ENCODE measurements at regions not wholly inside any gene's neighbourhood (a gene's known extent, or its start where the extent isn't known, plus 50 kb on each side); places are given as distances from the start of the nearest gene placed in this dataset.

GRCh38 chr17:77326636-77327035, 185.9 kb downstream of the SEC14L1 start:
- H3K23ac ChIP-seq (ENCODE audit: low read depth, low read length, poor library complexity) = no peak overlapping the region
- DNase-seq (ENCODE audit: low spot score) = no peak
- WGBS, 2 donors (ENCODE audit: extremely low coverage in 2 of 2, insufficient read length in 2 of 2, insufficient replicate concordance in 1 of 2) = no CpG with 5 or more reads among the region's 7 CpGs
- H3K18ac ChIP-seq (ENCODE audit: low read length) = no peak overlapping the region
- peaks cover under 1% of the 10 kb centered on the region for H3K79me1 ChIP-seq (ENCODE audit: low read depth, low read length)
- H3K36me3 ChIP-seq (replicated peaks in 1 of 2; ENCODE audit: control insufficient read depth in 2 of 2, insufficient read depth in 2 of 2, low read length in 2 of 2) = no peaks in the 10 kb centered on the region
- no peak overlapping the region for H3K27ac ChIP-seq (replicated peaks; ENCODE audit: low read length)
- no peaks in the 10 kb centered on the region for H3K27me3 ChIP-seq (ENCODE audit: control insufficient read depth in 3 of 3, insufficient read depth in 3 of 3, low read depth in 1 of 3, low read length in 3 of 3)
- H3K4me2 ChIP-seq (ENCODE audit: insufficient read depth, low read length, poor library complexity, severe bottlenecking) = no peak overlapping the region
- no peak overlapping the region for H2AFZ ChIP-seq (ENCODE audit: low read length)
- no peak overlapping the region for H2BK12ac ChIP-seq (ENCODE audit: low read length)
- H2AK5ac ChIP-seq (ENCODE audit: low read depth, low read length) = peak overlapping the region; percentile 64
- no peak overlapping the region for H2BK5ac ChIP-seq (ENCODE audit: low read length)
- peaks cover 17 to 24% of the 10 kb centered on the region in 2 donors for H3K4me1 ChIP-seq (ENCODE audit: control insufficient read depth in 2 of 2, insufficient read depth in 1 of 2, low read depth in 1 of 2, low read length in 2 of 2)
- no peak overlapping the region for H3K4me3 ChIP-seq (ENCODE audit: low read length in 2 of 2)
- no peak overlapping the region for H4K8ac ChIP-seq (ENCODE audit: low read depth, low read length)
- no peak overlapping the region for H3K14ac ChIP-seq (ENCODE audit: low read length)
- no peak overlapping the region for H3K9ac ChIP-seq (ENCODE audit: low read depth, low read length, poor library complexity)
- H3K4ac ChIP-seq (ENCODE audit: low read length) = no peak overlapping the region
- no peak overlapping the region for H2BK120ac ChIP-seq (ENCODE audit: low read depth, low read length)
- H2BK15ac ChIP-seq (ENCODE audit: low read length) = peak overlapping the region; percentile 30
- H4K91ac ChIP-seq (ENCODE audit: low read depth, low read length, poor library complexity) = no peak overlapping the region
- H3K9me3 ChIP-seq (replicated peaks in 1 of 2; ENCODE audit: control insufficient read depth in 2 of 2, insufficient read depth in 1 of 2, low read depth in 1 of 2, low read length in 2 of 2) = no peaks in the 10 kb centered on the region

- Histone ChIP-seq H3K9ac (ENCODE audit: low read depth, low read length, poor library complexity) (no peak overlapping the region), H3K36me3 (replicated peaks in 1 of 2; ENCODE audit: control insufficient read depth in 2 of 2, insufficient read depth in 2 of 2, low read length in 2 of 2) (no peaks in the 10 kb centered on the region), H2AK5ac (ENCODE audit: low read depth, low read length) (peak overlapping the region; percentile 96), H3K18ac (ENCODE audit: low read length) (peak overlapping the region; percentile 44), H2BK15ac (ENCODE audit: low read length) (peak overlapping the region; percentile 30), H3K27ac (replicated peaks; ENCODE audit: low read length) (no peak overlapping the region), H3K14ac (ENCODE audit: low read length) (no peak overlapping the region), H2BK120ac (ENCODE audit: low read depth, low read length) (peak overlapping the region; percentile 17), H3K4ac (ENCODE audit: low read length) (no peak overlapping the region), H2BK5ac (ENCODE audit: low read length) (peak overlapping the region; percentile 22), H3K27me3 (ENCODE audit: control insufficient read depth in 3 of 3, insufficient read depth in 3 of 3, low read depth in 1 of 3, low read length in 3 of 3) (no peaks in the 10 kb centered on the region), H4K91ac (ENCODE audit: low read depth, low read length, poor library complexity) (no peak overlapping the region), H3K4me1 (ENCODE audit: control insufficient read depth in 2 of 2, insufficient read depth in 1 of 2, low read depth in 1 of 2, low read length in 2 of 2) (peaks cover 17 to 23% of the 10 kb centered on the region in 2 donors), H3K9me3 (replicated peaks in 1 of 2; ENCODE audit: control insufficient read depth in 2 of 2, insufficient read depth in 1 of 2, low read depth in 1 of 2, low read length in 2 of 2) (no peaks in the 10 kb centered on the region), H3K23ac (ENCODE audit: low read depth, low read length, poor library complexity) (no peak overlapping the region), H2AFZ (ENCODE audit: low read length) (no peak overlapping the region), H3K4me3 (ENCODE audit: low read length in 2 of 2) (no peak overlapping the region), H2BK12ac (ENCODE audit: low read length) (no peak overlapping the region), H4K8ac (ENCODE audit: low read depth, low read length) (no peak overlapping the region), H3K79me1 (ENCODE audit: low read depth, low read length) (no peaks in the 10 kb centered on the region), H3K4me2 (ENCODE audit: insufficient read depth, low read length, poor library complexity, severe bottlenecking) (no peak overlapping the region)
- no CpG with 5 or more reads among the region's 11 CpGs for WGBS, 2 donors (ENCODE audit: extremely low coverage in 2 of 2, insufficient read length in 2 of 2, insufficient replicate concordance in 1 of 2)
- DNase-seq (ENCODE audit: low spot score) = no peak
These were observed 186.4 kb downstream of the SEC14L1 start for GRCh38 chr17:77327181-77327565.

GRCh38 chr17:77327566-77328464, 187.0 kb downstream of the SEC14L1 start:
- Histone ChIP-seq H3K14ac (ENCODE audit: low read length) (no peak overlapping the region), H3K36me3 (replicated peaks in 1 of 2; ENCODE audit: control insufficient read depth in 2 of 2, insufficient read depth in 2 of 2, low read length in 2 of 2) (no peaks in the 10 kb centered on the region), H3K79me1 (ENCODE audit: low read depth, low read length) (no peaks in the 10 kb centered on the region), H3K27me3 (ENCODE audit: control insufficient read depth in 3 of 3, insufficient read depth in 3 of 3, low read depth in 1 of 3, low read length in 3 of 3) (no peaks in the 10 kb centered on the region), H3K4me3 (ENCODE audit: low read length in 2 of 2) (no peak overlapping the region), H3K9ac (ENCODE audit: low read depth, low read length, poor library complexity) (no peak overlapping the region), H3K4me1 (ENCODE audit: control insufficient read depth in 2 of 2, insufficient read depth in 1 of 2, low read depth in 1 of 2, low read length in 2 of 2) (peaks cover 12 to 17% of the 10 kb centered on the region in 2 donors), H3K4ac (ENCODE audit: low read length) (no peak overlapping the region), H4K91ac (ENCODE audit: low read depth, low read length, poor library complexity) (no peak overlapping the region), H3K23ac (ENCODE audit: low read depth, low read length, poor library complexity) (peak overlapping the region; percentile 61), H2BK15ac (ENCODE audit: low read length) (no peak overlapping the region), H4K8ac (ENCODE audit: low read depth, low read length) (no peak overlapping the region), H3K4me2 (ENCODE audit: insufficient read depth, low read length, poor library complexity, severe bottlenecking) (no peak overlapping the region), H3K27ac (replicated peaks; ENCODE audit: low read length) (no peak overlapping the region), H2BK5ac (ENCODE audit: low read length) (peak overlapping the region; percentile 22), H2BK120ac (ENCODE audit: low read depth, low read length) (peak overlapping the region; percentile 17), H2AK5ac (ENCODE audit: low read depth, low read length) (peak overlapping the region; percentile 3), H2BK12ac (ENCODE audit: low read length) (no peak overlapping the region), H2AFZ (ENCODE audit: low read length) (no peak overlapping the region), H3K9me3 (replicated peaks in 1 of 2; ENCODE audit: control insufficient read depth in 2 of 2, insufficient read depth in 1 of 2, low read depth in 1 of 2, low read length in 2 of 2) (no peaks in the 10 kb centered on the region), H3K18ac (ENCODE audit: low read length) (peak overlapping the region; percentile 44)
- DNase-seq (ENCODE audit: low spot score) = no peak
- no CpG with 5 or more reads among the region's 29 CpGs for WGBS, 2 donors (ENCODE audit: extremely low coverage in 2 of 2, insufficient read length in 2 of 2, insufficient replicate concordance in 1 of 2)
